H1 (cell line): ENCODE measurements at regions not wholly inside any gene's neighbourhood (a gene's known extent, or its start where the extent isn't known, plus 50 kb on each side); places are given as distances from the start of the nearest gene placed in this dataset.

Source experiments
- CTCF ChIA-PET: fragments of 300-600 bp; sonication (Branson Sonifier 250); formaldehyde crosslinking; loops from one replicate; lab custom pipeline; 2021; ENCODE audit not compliant: partially characterized antibody; lab: Charles Lee
- POLR2A ChIA-PET: fragments of 300-600 bp; sonication (Branson Sonifier 250); formaldehyde crosslinking; loops from one replicate; lab custom pipeline; 2021; ENCODE audit warnings: inconsistent platforms; ENCODE audit not compliant: partially characterized antibody; lab: Charles Lee
- DNase-seq, 2 experiments: peaks; one replicate each; pipeline versions ENCODE4 v3.0.0 to v3.0.0-alpha.2; 2010 to 2022; ENCODE audit warnings: low spot score in 2 of 2, low read depth in 1 of 2, mixed read lengths in 1 of 2
- FAIRE-seq: peaks from 2 replicates; lab custom pipeline; 2011; peaks lifted over from hg19 to GRCh38; lab: Jason Lieb, UNC
- H2AFZ ChIP-seq: 2 replicates; pipeline ENCODE4 v1.8.1; 2012; ENCODE audit warnings: low read length, inconsistent platforms
- H2AK5ac ChIP-seq: 2 replicates; pipeline ENCODE4 v1.6.1; 2013; ENCODE audit warnings: low read depth, low read length
- H2BK120ac ChIP-seq: replicated peaks from 2 replicates; pipeline ENCODE3; 2013; ENCODE audit warnings: low read depth, low read length, inconsistent platforms
- H2BK12ac ChIP-seq: 2 replicates; pipeline ENCODE4 v1.6.1; 2013; ENCODE audit warnings: low read depth, low read length
- H2BK15ac ChIP-seq: 2 replicates; pipeline ENCODE4 v1.6.1; 2013; ENCODE audit warnings: low read length
- H2BK20ac ChIP-seq: 2 replicates; pipeline ENCODE4 v1.6.1; 2013; ENCODE audit warnings: low read length
- H2BK5ac ChIP-seq: 2 replicates; pipeline ENCODE4 v1.6.1; 2013; ENCODE audit warnings: low read depth, low read length
- H3K14ac ChIP-seq: 2 replicates; pipeline ENCODE4 v1.6.1; 2013; ENCODE audit warnings: inconsistent platforms; ENCODE audit not compliant: insufficient read length
- H3K18ac ChIP-seq: 2 replicates; pipeline ENCODE4 v1.6.1; 2013; ENCODE audit warnings: low read length; ENCODE audit errors: extremely low read depth
- H3K23ac ChIP-seq: 2 replicates; pipeline ENCODE4 v1.6.1; 2013; ENCODE audit warnings: inconsistent platforms; ENCODE audit not compliant: insufficient read length
- H3K23me2 ChIP-seq: 2 replicates; pipeline ENCODE4 v1.6.1; 2013; ENCODE audit warnings: low read depth, low read length
- H3K27ac ChIP-seq: 2 replicates; pipeline ENCODE4 v1.6.1; 2011; ENCODE audit warnings: low read depth, low read length, inconsistent platforms
- H3K27me3 ChIP-seq, 4 experiments: replicated peaks in 1 of 4; 1 replicate in 1 of 4; 2 replicates in 3 of 4; pipeline versions ENCODE4 v1.6.1 to v1.8.1; 2011 to 2013; ENCODE audit warnings: low read length in 3 of 4, mild to moderate bottlenecking in 3 of 4, inconsistent platforms in 2 of 4, mixed read lengths in 2 of 4, moderate library complexity in 1 of 4; ENCODE audit not compliant: control insufficient read depth in 3 of 4, insufficient read depth in 3 of 4; ENCODE audit errors: extremely low read depth in 1 of 4
- H3K36me3 ChIP-seq, 4 experiments: 2 replicates each; pipeline versions ENCODE4 v1.6.1 to v1.8.1; 2011 to 2013; ENCODE audit warnings: mild to moderate bottlenecking in 4 of 4, low read length in 3 of 4, moderate library complexity in 2 of 4, control low read depth in 1 of 4, inconsistent platforms in 1 of 4; ENCODE audit not compliant: insufficient read depth in 4 of 4, control insufficient read depth in 2 of 4
- H3K4ac ChIP-seq: replicated peaks from 2 replicates; pipeline ENCODE3; 2013; ENCODE audit warnings: low read length, low read depth, mixed read lengths, inconsistent platforms; ENCODE audit not compliant: insufficient read length
- H3K4me1 ChIP-seq, 4 experiments: replicated peaks in 1 of 4; 1 replicate in 1 of 4; 2 replicates in 3 of 4; pipeline versions ENCODE4 v1.6.1 to v1.8.1; 2011 to 2013; ENCODE audit warnings: low read length in 3 of 4, inconsistent platforms in 2 of 4, mixed read lengths in 1 of 4; ENCODE audit not compliant: insufficient read depth in 4 of 4, control insufficient read depth in 3 of 4
- H3K4me2 ChIP-seq, 2 experiments: 2 replicates each; pipeline versions ENCODE4 v1.6.1 to v1.8.1; 2011 to 2013; ENCODE audit warnings: low read depth in 2 of 2, low read length in 2 of 2, control low read depth in 1 of 2, inconsistent platforms in 1 of 2, mild to moderate bottlenecking in 1 of 2; ENCODE audit not compliant: insufficient read depth in 1 of 2
- H3K4me3 ChIP-seq, 4 experiments: fragments of 200-600, 300-600 bp in 1 of 4; sonication (generic), shearing (Covaris generic), sonication (Bioruptor Twin) in 1 of 4; 2 replicates each; pipeline versions ENCODE4 v1.5.1 to v1.8.1; 2011 to 2016; ENCODE audit warnings: low read length in 4 of 4, low read depth in 3 of 4, control low read depth in 2 of 4, inconsistent platforms in 2 of 4, mild to moderate bottlenecking in 2 of 4, mixed read lengths in 1 of 4, moderate library complexity in 1 of 4; ENCODE audit not compliant: insufficient read depth in 2 of 4; ENCODE audit errors: extremely low read depth in 1 of 4
- H3K56ac ChIP-seq: replicated peaks from 2 replicates; pipeline ENCODE3; 2013; ENCODE audit warnings: low read depth, mild to moderate bottlenecking, mixed read lengths, low read length, inconsistent platforms; ENCODE audit not compliant: insufficient read length
- H3K79me1 ChIP-seq: 2 replicates; pipeline ENCODE4 v1.6.1; 2013; ENCODE audit warnings: low read depth, low read length, control low read depth
- H3K79me2 ChIP-seq, 2 experiments: 2 replicates each; pipeline versions ENCODE4 v1.6.1 to v1.8.1; 2012 to 2013; ENCODE audit warnings: low read length in 2 of 2, mild to moderate bottlenecking in 2 of 2, inconsistent platforms in 1 of 2; ENCODE audit not compliant: insufficient read depth in 2 of 2, control insufficient read depth in 1 of 2
- H3K9ac ChIP-seq, 4 experiments: replicated peaks in 1 of 4; 1 replicate in 1 of 4; 2 replicates in 3 of 4; pipeline versions ENCODE4 v1.6.1 to v1.8.1; 2011 to 2013; ENCODE audit warnings: low read depth in 3 of 4, low read length in 3 of 4, control low read depth in 2 of 4, mild to moderate bottlenecking in 2 of 4, moderate library complexity in 2 of 4, inconsistent platforms in 1 of 4; ENCODE audit errors: extremely low read depth in 1 of 4
- H3K9me3 ChIP-seq, 2 experiments: 2 replicates each; pipeline versions ENCODE4 v1.6.1 to v1.8.1; 2012 to 2013; ENCODE audit warnings: mild to moderate bottlenecking in 2 of 2, moderate library complexity in 2 of 2, control low read depth in 1 of 2, inconsistent platforms in 1 of 2, low read depth in 1 of 2, low read length in 1 of 2, mixed read lengths in 1 of 2; ENCODE audit not compliant: insufficient read depth in 2 of 2
- H4K20me1 ChIP-seq, 2 experiments: replicated peaks in 1 of 2; 2 replicates each; pipeline versions ENCODE3 to v1.8.1; 2011 to 2013; ENCODE audit warnings: inconsistent platforms in 2 of 2, low read length in 2 of 2, mild to moderate bottlenecking in 1 of 2; ENCODE audit not compliant: insufficient read depth in 2 of 2, control insufficient read depth in 1 of 2
- H4K5ac ChIP-seq: 2 replicates; pipeline ENCODE4 v1.6.1; 2013; ENCODE audit warnings: low read length, low read depth, mixed read lengths, inconsistent platforms; ENCODE audit not compliant: insufficient read length
- H4K8ac ChIP-seq: 2 replicates; pipeline ENCODE4 v1.8.0; 2013; ENCODE audit warnings: mild to moderate bottlenecking, moderate library complexity, low read length, inconsistent platforms; ENCODE audit not compliant: insufficient read depth; ENCODE audit errors: extremely low read depth
- H4K91ac ChIP-seq: replicated peaks from 2 replicates; pipeline ENCODE3; 2013; ENCODE audit warnings: low read length, mixed read lengths, inconsistent platforms; ENCODE audit not compliant: insufficient read length
- CHD2 ChIP-seq: IDR thresholded peaks from 2 replicates; pipeline ENCODE4 v1.6.1; 2012; ENCODE audit warnings: low read length, improper control_type of control experiment
- KDM5A ChIP-seq: fragments of 200-600 bp; IDR thresholded peaks from 2 replicates; pipeline ENCODE4 v1.7.1; 2012; ENCODE audit warnings: mild to moderate bottlenecking, low read length, inconsistent platforms, mixed read lengths
- WGBS, 2 experiments: shearing (Covaris generic) in 1 of 2; methylation state at CpG; one replicate each; pipeline versions ENCODE4 v1.1.6 to v1.1.7; 2013 to 2015; ENCODE audit warnings: low lambda C conversion rate in 2 of 2, mixed read lengths in 2 of 2, inconsistent platforms in 1 of 2, low coverage in 1 of 2, missing lambda C conversion rate in 1 of 2; ENCODE audit not compliant: insufficient replicate concordance in 2 of 2, insufficient coverage in 1 of 2, insufficient read length in 1 of 2; ENCODE audit errors: extremely low coverage in 1 of 2, missing lambda C conversion rate in 1 of 2; 5-methylcytosine and 5-hydroxymethylcytosine counted together

DNA sequence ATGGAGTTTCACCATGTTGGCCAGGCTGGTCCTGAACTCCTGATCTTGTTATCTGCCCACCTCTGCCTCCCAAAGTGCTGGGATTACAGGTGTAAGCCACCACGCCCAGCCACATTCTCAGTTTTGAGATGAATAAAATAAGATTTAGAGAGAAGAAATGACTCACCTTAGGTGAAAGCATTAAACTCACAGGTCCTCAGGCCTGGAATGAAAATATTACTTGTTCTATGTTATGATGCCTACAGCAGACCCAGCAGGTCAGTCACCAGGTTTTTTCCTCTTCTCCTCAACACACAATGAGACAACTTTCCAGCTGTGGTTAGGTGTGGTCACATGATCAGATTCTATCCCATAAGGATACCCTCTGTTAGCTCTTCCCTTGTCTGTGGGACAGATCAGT is 150.3 kb downstream of the C16orf95 start:
- Histone ChIP-seq H4K91ac (no peak overlapping the region), H4K20me1 (peaks cover 0 to 3% of the 10 kb centered on the region in 2 experiments), H3K79me1 (no peaks in the 10 kb centered on the region), H3K23me2 (peaks cover 6% of the 10 kb centered on the region), H3K4ac (no peak overlapping the region), H3K27me3 (no peaks in the 10 kb centered on the region), H3K36me3 (no peaks in the 10 kb centered on the region; a peak in 1 of 8 replicates), H3K4me1 (no peaks in the 10 kb centered on the region), H2AFZ (no peak overlapping the region), H3K18ac (no peak overlapping the region), H2BK12ac (no peak overlapping the region), H3K14ac (no peak overlapping the region), H3K79me2 (no peaks in the 10 kb centered on the region), H3K56ac (no peak overlapping the region), H3K23ac (no peak overlapping the region), H2BK120ac (no peak overlapping the region), H4K5ac (no peak overlapping the region), H4K8ac (no peak overlapping the region), H3K9ac (no peak overlapping the region), H2BK5ac (no peak overlapping the region), H2AK5ac (no peak overlapping the region), H3K4me2 (no peak overlapping the region), H3K4me3 (no peak overlapping the region), H2BK20ac (no peak overlapping the region), H3K9me3 (peaks cover 0 to 3% of the 10 kb centered on the region in 2 experiments; a peak in 1 of 4 replicates), H2BK15ac (no peak overlapping the region), H3K27ac (no peak overlapping the region)
- no peak for FAIRE-seq
- 88% methylated on average over 1 of the region's 1 CpG; no CpG with 5 or more reads in 1 of the 2 experiments for WGBS, 2 experiments
- CTCF ChIA-PET, result no interaction called here
- DNase-seq, result no peak
- POLR2A ChIA-PET, result no interaction called here
- TF ChIP-seq KDM5A, result no peak
- TF ChIP-seq CHD2, result no peak
